ENCODE measurements at regions not wholly inside any gene's neighbourhood (a gene's known extent, or its start where the extent isn't known, plus 50 kb on each side); places are given as distances from the start of the nearest gene placed in this dataset.

DNA sequence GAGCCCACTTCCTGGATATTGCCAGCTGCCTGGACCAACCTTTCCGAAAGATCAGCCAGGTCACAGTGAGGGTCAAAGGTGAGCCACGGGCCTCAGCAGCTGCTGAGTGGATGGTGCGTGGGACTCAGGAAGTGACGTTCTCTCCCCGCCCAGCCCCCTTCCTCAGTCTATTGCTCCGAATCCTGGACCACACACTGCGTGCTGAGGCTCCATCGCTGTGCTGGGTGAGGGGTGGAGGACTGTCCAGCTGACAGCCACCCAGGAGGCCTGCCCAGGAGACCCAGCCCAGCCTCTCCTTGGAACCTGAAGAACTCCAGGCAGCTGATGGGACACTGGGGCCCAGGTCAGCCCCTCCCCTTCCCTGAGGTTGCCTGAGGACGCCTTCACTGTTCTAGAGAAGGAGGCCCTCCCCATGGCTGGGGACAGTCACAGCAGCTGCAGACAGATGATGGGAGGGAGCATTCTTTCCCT lies 94.4 kb upstream of the CD93 start:
- TF ChIP-seq CTBP1 (IDR thresholded peaks at IDR 0.05; ENCODE audit: borderline replicate concordance): no peak
- TF ChIP-seq ELF4 (IDR thresholded peaks at IDR 0.05): no peak
- TF ChIP-seq TARDBP (IDR thresholded peaks at IDR 0.05): no peak
- no peak for TF ChIP-seq BHLHE40 (IDR thresholded peaks at IDR 0.05; ENCODE audit: borderline replicate concordance)
- TF ChIP-seq SUZ12 (IDR thresholded peaks at IDR 0.05): no peak
- TF ChIP-seq FOXK2 (IDR thresholded peaks at IDR 0.05): no peak

Data from HEK293T (cell line).